ENCODE measurements at regions not wholly inside any gene's neighbourhood (a gene's known extent, or its start where the extent isn't known, plus 50 kb on each side); places are given as distances from the start of the nearest gene placed in this dataset.
A peak's percentile ranks its signal among the peaks of the same experiment; 100 is the strongest.

GRCh38 chr12:124683152-124684124 is 116.0 kb upstream of the NCOR2 start:
- WGBS, 2 donors: 49 to 63% methylated on average over 16 of the region's 16 CpGs

GRCh38 chr12:124682425-124683151 is 115.2 kb upstream of the NCOR2 start:
- Histone ChIP-seq H3K4me3 (ENCODE audit: low read depth in 1 of 2, low read length in 2 of 2) (no peak overlapping the region), H3K27me3 (ENCODE audit: control insufficient read depth in 1 of 2, insufficient read depth in 2 of 2, low read length in 2 of 2) (no peaks in the 10 kb centered on the region), H3K36me3 (ENCODE audit: control insufficient read depth in 2 of 2, insufficient read depth in 2 of 2, low read length in 1 of 2) (no peaks in the 10 kb centered on the region), H3K9me3 (ENCODE audit: control insufficient read depth in 2 of 2, insufficient read depth in 1 of 2, low read depth in 1 of 2, low read length in 1 of 2) (no peaks in the 10 kb centered on the region), H3K27ac (ENCODE audit: low read depth in 2 of 2, low read length in 1 of 2) (peak overlapping the region; percentile 67 to 71), H3K4me1 (ENCODE audit: control insufficient read depth in 2 of 2, insufficient read depth in 2 of 2, low read length in 1 of 2) (peaks cover 9 to 24% of the 10 kb centered on the region in 2 donors)
- 70 to 79% methylated on average over 17 of the region's 17 CpGs for WGBS, 2 donors

More at GRCh38 chr12:124683152-124684124, 116.0 kb upstream of the NCOR2 start:
- Histone ChIP-seq H3K9me3 (ENCODE audit: control insufficient read depth in 2 of 2, insufficient read depth in 1 of 2, low read depth in 1 of 2, low read length in 1 of 2) (no peaks in the 10 kb centered on the region), H3K4me1 (ENCODE audit: control insufficient read depth in 2 of 2, insufficient read depth in 2 of 2, low read length in 1 of 2) (peaks cover 14 to 24% of the 10 kb centered on the region in 2 donors), H3K4me3 (ENCODE audit: low read depth in 1 of 2, low read length in 2 of 2) (no peak overlapping the region), H3K27me3 (ENCODE audit: control insufficient read depth in 1 of 2, insufficient read depth in 2 of 2, low read length in 2 of 2) (no peaks in the 10 kb centered on the region), H3K36me3 (ENCODE audit: control insufficient read depth in 2 of 2, insufficient read depth in 2 of 2, low read length in 1 of 2) (no peaks in the 10 kb centered on the region), H3K27ac (ENCODE audit: low read depth in 2 of 2, low read length in 1 of 2) (peak overlapping the region; percentile 67 to 80)

- WGBS, 2 donors: 43 to 63% methylated on average over 16 of the region's 16 CpGs
- Histone ChIP-seq H3K27ac (ENCODE audit: low read depth in 2 of 2, low read length in 1 of 2) (peak overlapping the region; percentile 67 to 71), H3K4me3 (ENCODE audit: low read depth in 1 of 2, low read length in 2 of 2) (no peak overlapping the region), H3K4me1 (ENCODE audit: control insufficient read depth in 2 of 2, insufficient read depth in 2 of 2, low read length in 1 of 2) (peaks cover 7 to 24% of the 10 kb centered on the region in 2 donors), H3K27me3 (ENCODE audit: control insufficient read depth in 1 of 2, insufficient read depth in 2 of 2, low read length in 2 of 2) (no peaks in the 10 kb centered on the region), H3K9me3 (ENCODE audit: control insufficient read depth in 2 of 2, insufficient read depth in 1 of 2, low read depth in 1 of 2, low read length in 1 of 2) (no peaks in the 10 kb centered on the region), H3K36me3 (ENCODE audit: control insufficient read depth in 2 of 2, insufficient read depth in 2 of 2, low read length in 1 of 2) (no peaks in the 10 kb centered on the region)
These were observed 114.5 kb upstream of the NCOR2 start for GRCh38 chr12:124681779-124682391.

DNA sequence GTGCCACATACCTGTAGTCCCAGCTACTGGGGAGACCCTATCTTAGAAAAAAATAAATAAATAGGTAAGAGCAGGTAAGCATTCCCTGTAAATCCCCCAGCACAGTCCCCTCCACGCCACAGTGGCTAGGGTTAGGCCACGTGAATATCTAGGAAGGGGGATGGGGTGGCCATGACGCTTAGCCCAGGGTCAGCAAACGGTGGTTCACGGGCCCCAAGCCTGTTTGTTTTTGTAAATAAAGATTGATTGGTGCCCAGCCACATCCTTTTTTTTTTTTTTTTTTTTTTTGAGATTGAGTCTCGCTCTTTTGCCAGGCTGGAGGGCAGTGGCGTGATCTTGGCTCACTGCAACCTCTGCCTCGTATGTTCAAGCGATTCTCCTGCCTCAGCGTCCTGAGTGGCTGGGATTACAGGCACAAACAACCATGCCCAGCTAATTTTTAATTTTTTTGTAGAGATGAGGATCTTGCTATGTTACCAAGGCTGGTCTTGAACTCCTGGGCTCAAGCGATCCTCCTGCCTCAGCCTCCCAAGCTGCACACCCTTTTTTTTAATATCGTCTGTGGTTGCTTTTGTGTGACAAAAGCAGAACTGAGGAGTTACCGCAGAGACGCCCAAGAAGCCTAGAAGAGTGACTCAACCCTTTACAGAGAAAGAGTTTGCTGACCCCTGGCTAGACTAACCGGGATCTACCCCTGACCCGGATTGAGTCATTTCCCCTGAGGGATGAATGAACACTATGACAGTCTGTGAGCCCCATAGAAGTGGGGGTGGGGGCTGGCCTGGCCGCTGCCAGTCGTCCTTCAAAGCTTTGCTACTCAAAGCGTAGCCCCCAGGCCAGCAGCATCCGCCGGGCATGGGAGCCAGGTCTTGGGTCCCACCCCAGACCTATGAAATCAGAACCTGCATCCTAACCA is 113.7 kb upstream of the NCOR2 start:
- H3K27me3 ChIP-seq (ENCODE audit: control insufficient read depth in 1 of 2, insufficient read depth in 2 of 2, low read length in 2 of 2): no peaks in the 10 kb centered on the region
- H3K4me3 ChIP-seq (ENCODE audit: low read depth in 1 of 2, low read length in 2 of 2): no peak overlapping the region
- no peaks in the 10 kb centered on the region for H3K36me3 ChIP-seq (ENCODE audit: control insufficient read depth in 2 of 2, insufficient read depth in 2 of 2, low read length in 1 of 2)
- H3K4me1 ChIP-seq (ENCODE audit: control insufficient read depth in 2 of 2, insufficient read depth in 2 of 2, low read length in 1 of 2): peaks cover 7 to 31% of the 10 kb centered on the region in 2 donors
- no peaks in the 10 kb centered on the region for H3K9me3 ChIP-seq (ENCODE audit: control insufficient read depth in 2 of 2, insufficient read depth in 1 of 2, low read depth in 1 of 2, low read length in 1 of 2)
- WGBS, 2 donors: 54 to 73% methylated on average over 21 of the region's 21 CpGs
- peak overlapping the region; percentile 67 to 71 for H3K27ac ChIP-seq (ENCODE audit: low read depth in 2 of 2, low read length in 1 of 2)

DNA sequence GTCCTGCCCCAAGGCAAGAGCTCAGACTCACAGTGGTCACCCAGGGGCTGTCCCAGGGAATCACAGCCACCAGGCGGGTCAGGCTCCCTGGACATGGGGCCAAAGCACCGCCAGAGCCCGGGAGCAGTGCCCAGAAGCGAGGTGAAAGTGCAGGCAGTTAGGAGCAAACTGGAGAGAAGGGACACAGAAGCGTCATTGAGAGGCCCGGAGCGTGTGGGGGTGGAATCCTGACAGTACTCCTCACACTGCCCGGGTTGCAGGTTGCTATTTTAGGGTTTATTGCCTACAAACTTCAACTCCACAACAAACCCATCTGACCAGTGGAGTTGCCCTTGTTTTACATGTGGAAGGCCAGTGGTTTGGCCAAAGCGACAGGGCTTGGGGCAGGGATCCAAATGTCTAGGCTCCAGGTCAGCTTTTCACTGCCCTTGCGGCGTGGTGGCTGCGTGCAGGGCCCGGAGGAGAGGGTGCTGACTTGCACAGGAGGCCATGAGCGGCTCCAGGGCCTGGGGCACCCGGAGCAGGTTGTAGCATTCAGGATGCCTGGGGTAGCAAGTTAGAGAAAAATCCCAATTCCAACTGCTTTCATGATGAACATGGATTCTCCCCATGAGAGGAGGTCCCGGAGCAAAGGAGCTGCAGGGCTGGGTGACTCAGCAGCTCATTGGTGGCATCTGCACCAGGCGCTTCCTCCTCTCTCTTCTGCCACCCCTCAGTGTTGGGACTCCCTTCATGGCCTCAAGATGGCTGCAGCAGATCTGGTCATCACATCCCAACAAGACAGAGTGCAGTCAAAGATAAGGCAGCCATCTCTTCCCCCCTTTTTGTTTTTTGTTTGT is 112.3 kb upstream of the NCOR2 start:
- Histone ChIP-seq H3K4me3 (ENCODE audit: low read depth in 1 of 2, low read length in 2 of 2) (no peak overlapping the region), H3K36me3 (ENCODE audit: control insufficient read depth in 2 of 2, insufficient read depth in 2 of 2, low read length in 1 of 2) (no peaks in the 10 kb centered on the region), H3K27me3 (ENCODE audit: control insufficient read depth in 1 of 2, insufficient read depth in 2 of 2, low read length in 2 of 2) (no peaks in the 10 kb centered on the region), H3K27ac (ENCODE audit: low read depth in 2 of 2, low read length in 1 of 2) (peak overlapping the region in 1 of 2 donors; percentile 43), H3K9me3 (ENCODE audit: control insufficient read depth in 2 of 2, insufficient read depth in 1 of 2, low read depth in 1 of 2, low read length in 1 of 2) (no peaks in the 10 kb centered on the region), H3K4me1 (ENCODE audit: control insufficient read depth in 2 of 2, insufficient read depth in 2 of 2, low read length in 1 of 2) (peaks cover 7 to 29% of the 10 kb centered on the region in 2 donors)
- WGBS, 2 donors: 72 to 75% methylated on average over 17 of the region's 17 CpGs

GRCh38 chr12:124679047-124679446 is 111.6 kb upstream of the NCOR2 start:
- WGBS, 2 donors: 84 to 85% methylated on average over 4 of the region's 4 CpGs
- no peak overlapping the region for H3K4me3 ChIP-seq (ENCODE audit: low read depth in 1 of 2, low read length in 2 of 2)
- H3K9me3 ChIP-seq (ENCODE audit: control insufficient read depth in 2 of 2, insufficient read depth in 1 of 2, low read depth in 1 of 2, low read length in 1 of 2): no peaks in the 10 kb centered on the region
- H3K4me1 ChIP-seq (ENCODE audit: control insufficient read depth in 2 of 2, insufficient read depth in 2 of 2, low read length in 1 of 2): peaks cover 7 to 31% of the 10 kb centered on the region in 2 donors
- H3K27me3 ChIP-seq (ENCODE audit: control insufficient read depth in 1 of 2, insufficient read depth in 2 of 2, low read length in 2 of 2): no peaks in the 10 kb centered on the region
- peak overlapping the region in 1 of 2 donors; percentile 43 for H3K27ac ChIP-seq (ENCODE audit: low read depth in 2 of 2, low read length in 1 of 2)
- no peaks in the 10 kb centered on the region for H3K36me3 ChIP-seq (ENCODE audit: control insufficient read depth in 2 of 2, insufficient read depth in 2 of 2, low read length in 1 of 2)

DNA sequence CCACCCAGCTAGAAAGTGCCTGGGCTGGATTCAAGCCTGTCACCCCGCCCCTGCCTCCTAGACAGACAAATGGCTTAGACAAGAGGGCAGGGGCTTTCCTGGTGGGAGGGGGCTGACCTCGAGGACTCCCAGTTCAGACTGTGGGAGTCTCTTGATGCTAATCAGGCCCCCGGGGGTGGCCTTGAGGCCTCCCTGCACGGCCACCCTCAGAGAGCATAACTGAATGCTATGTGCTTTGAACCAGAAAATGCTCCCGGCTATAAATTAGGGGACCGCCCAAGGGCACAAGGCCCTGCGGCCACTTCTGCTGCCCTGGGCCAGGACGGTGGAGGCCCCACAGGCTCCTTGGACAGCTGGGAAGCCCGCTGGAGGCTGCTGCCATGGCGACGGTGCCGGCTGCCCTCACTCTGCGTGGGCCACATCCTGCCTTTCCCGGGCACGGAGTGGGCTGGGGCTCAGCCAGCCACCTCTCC is 111.0 kb upstream of the NCOR2 start:
- Histone ChIP-seq H3K4me3 (ENCODE audit: low read depth in 1 of 2, low read length in 2 of 2) (no peak overlapping the region), H3K9me3 (ENCODE audit: control insufficient read depth in 2 of 2, insufficient read depth in 1 of 2, low read depth in 1 of 2, low read length in 1 of 2) (no peaks in the 10 kb centered on the region), H3K27ac (ENCODE audit: low read depth in 2 of 2, low read length in 1 of 2) (no peak overlapping the region), H3K4me1 (ENCODE audit: control insufficient read depth in 2 of 2, insufficient read depth in 2 of 2, low read length in 1 of 2) (peaks cover 7 to 34% of the 10 kb centered on the region in 2 donors), H3K36me3 (ENCODE audit: control insufficient read depth in 2 of 2, insufficient read depth in 2 of 2, low read length in 1 of 2) (no peaks in the 10 kb centered on the region), H3K27me3 (ENCODE audit: control insufficient read depth in 1 of 2, insufficient read depth in 2 of 2, low read length in 2 of 2) (no peaks in the 10 kb centered on the region)
- 62 to 67% methylated on average over 15 of the region's 15 CpGs for WGBS, 2 donors

DNA sequence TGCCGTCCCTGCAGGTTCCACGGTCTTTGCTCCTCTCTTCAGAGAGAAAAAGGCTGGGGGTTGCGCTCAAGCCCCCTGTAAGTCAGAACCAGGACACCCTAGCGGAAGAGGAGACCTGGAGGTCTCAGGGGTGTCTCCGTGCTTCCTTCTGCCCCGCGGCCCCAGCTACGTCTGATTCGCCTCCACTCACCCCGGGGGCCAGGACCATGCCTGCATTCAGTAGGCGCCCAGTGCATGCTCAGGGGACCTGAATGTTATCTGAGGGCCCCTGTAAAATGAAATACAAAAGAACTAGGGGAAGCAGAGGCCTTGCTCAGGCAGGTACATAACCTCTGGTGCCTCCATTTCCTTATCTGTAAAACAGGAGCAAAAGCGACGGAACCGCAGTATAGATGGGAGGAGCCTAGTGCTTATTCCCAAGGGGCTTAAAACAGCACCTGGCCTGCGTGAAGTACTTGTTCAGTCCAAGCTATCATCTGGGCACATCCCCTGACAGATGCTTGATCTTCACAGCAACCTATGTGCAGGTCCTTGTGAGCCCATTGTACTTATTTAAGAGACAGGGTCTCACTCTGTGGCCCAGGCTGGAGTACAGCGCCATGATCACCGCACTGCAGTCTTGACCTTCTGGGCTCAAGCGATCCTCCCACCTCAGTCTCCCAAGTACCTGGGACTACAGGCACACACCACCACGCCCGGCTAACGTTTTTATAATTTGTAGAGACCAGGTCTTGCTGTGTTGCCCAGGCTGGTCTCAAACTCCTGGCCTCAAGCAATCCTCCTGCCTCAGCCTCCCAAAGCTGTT is 110.3 kb upstream of the NCOR2 start:
- no peaks in the 10 kb centered on the region for H3K27me3 ChIP-seq (ENCODE audit: control insufficient read depth in 1 of 2, insufficient read depth in 2 of 2, low read length in 2 of 2)
- no peak overlapping the region for H3K27ac ChIP-seq (ENCODE audit: low read depth in 2 of 2, low read length in 1 of 2)
- H3K4me1 ChIP-seq (ENCODE audit: control insufficient read depth in 2 of 2, insufficient read depth in 2 of 2, low read length in 1 of 2): peaks cover 7 to 32% of the 10 kb centered on the region in 2 donors
- no peak overlapping the region for H3K4me3 ChIP-seq (ENCODE audit: low read depth in 1 of 2, low read length in 2 of 2)
- H3K36me3 ChIP-seq (ENCODE audit: control insufficient read depth in 2 of 2, insufficient read depth in 2 of 2, low read length in 1 of 2): no peaks in the 10 kb centered on the region
- 89 to 95% methylated on average over 19 to 21 of the region's 21 CpGs for WGBS, 2 donors
- H3K9me3 ChIP-seq (ENCODE audit: control insufficient read depth in 2 of 2, insufficient read depth in 1 of 2, low read depth in 1 of 2, low read length in 1 of 2): no peaks in the 10 kb centered on the region
